Activated B cell treated with CpG ODN at 0.5 μM for 24 hours (primary cell): ENCODE measurements at regions not wholly inside any gene's neighbourhood (a gene's known extent, or its start where the extent isn't known, plus 50 kb on each side); places are given as distances from the start of the nearest gene placed in this dataset.

Experiments used
- ATAC-seq: fragments of 200-7000 bp; cut with Tn5 transposase; one replicate; pipeline ENCODE4 v1.10.0; 2021; ENCODE audit warnings: low read depth, mild to moderate bottlenecking, moderate library complexity
- CTCF ChIA-PET: fragments of 350-600 bp; sonication (Branson Sonifier 250); formaldehyde crosslinking; loops from one replicate; lab custom pipeline; 2021; ENCODE audit warnings: antibody characterized with exemption; lab: Charles Lee
- POLR2A ChIA-PET: fragments of 350-600 bp; sonication (Branson Sonifier 250); formaldehyde crosslinking; loops from one replicate; lab custom pipeline; 2021; ENCODE audit warnings: antibody characterized with exemption; lab: Charles Lee
- DNase-seq: peaks from one replicate; pipeline ENCODE4 v3.0.0; 2022
- H3K27ac Mint-ChIP-seq: one replicate; pipeline ENCODE4 v1.8.0; 2020; ENCODE audit warnings: mixed read lengths
- H3K27me3 Mint-ChIP-seq: one replicate; pipeline ENCODE4 v1.8.0; 2021; ENCODE audit warnings: mixed read lengths
- H3K36me3 Mint-ChIP-seq: one replicate; pipeline ENCODE4 v1.8.0; 2021; ENCODE audit warnings: low read depth, mixed read lengths
- H3K4me1 Mint-ChIP-seq: one replicate; pipeline ENCODE4 v1.8.0; 2021; ENCODE audit warnings: mixed read lengths
- H3K4me3 Mint-ChIP-seq: one replicate; pipeline ENCODE4 v1.8.0; 2020; ENCODE audit warnings: mild to moderate bottlenecking, mixed read lengths
- H3K9me3 Mint-ChIP-seq: one replicate; pipeline ENCODE4 v1.8.0; 2020; ENCODE audit warnings: mixed read lengths
- intact Hi-C: fragments of 100-400 bp; cut with micrococcal nuclease; formaldehyde crosslinking; loops from one replicate; pipeline ENCODE4 v1.15.1; 2024
- TF ChIP-seq, protein P1 (sequence below): fragments of 200-600 bp; IDR thresholded peaks from one replicate; pipeline ENCODE4 v1.8.0; 2022; ENCODE audit warnings: antibody characterized with exemption, mild to moderate bottlenecking

DNA sequence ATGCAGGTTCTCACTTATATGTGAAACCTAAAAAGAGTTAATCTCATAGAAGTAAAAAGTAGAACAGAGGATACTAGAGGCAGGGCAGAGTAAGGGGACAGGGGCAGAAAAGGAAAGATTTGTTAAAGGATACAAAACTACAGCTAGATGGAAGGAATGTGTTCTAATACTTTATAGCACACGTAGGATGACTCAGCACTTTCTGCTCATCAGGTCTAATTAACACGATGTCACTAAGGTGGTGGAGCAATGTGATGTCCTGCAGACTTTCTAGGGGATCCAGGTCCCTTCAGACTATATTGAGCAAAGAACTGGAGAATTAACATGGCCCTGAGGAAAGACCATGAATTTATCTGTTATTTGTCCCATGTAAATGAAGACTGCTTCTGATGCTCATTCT lies 80.8 kb upstream of the CMKLR1 start:
- Mint-ChIP-seq H3K27me3 (peaks cover 12% of the 10 kb centered on the region), H3K4me1 (no peaks in the 10 kb centered on the region), H3K27ac (no peak overlapping the region), H3K9me3 (no peaks in the 10 kb centered on the region), H3K4me3 (no peak overlapping the region), H3K36me3 (no peaks in the 10 kb centered on the region)
- POLR2A ChIA-PET: no interaction called here
- intact Hi-C loops: no loop called here
- no peak for DNase-seq
- ATAC-seq: no peak
- TF ChIP-seq, protein P1, sequence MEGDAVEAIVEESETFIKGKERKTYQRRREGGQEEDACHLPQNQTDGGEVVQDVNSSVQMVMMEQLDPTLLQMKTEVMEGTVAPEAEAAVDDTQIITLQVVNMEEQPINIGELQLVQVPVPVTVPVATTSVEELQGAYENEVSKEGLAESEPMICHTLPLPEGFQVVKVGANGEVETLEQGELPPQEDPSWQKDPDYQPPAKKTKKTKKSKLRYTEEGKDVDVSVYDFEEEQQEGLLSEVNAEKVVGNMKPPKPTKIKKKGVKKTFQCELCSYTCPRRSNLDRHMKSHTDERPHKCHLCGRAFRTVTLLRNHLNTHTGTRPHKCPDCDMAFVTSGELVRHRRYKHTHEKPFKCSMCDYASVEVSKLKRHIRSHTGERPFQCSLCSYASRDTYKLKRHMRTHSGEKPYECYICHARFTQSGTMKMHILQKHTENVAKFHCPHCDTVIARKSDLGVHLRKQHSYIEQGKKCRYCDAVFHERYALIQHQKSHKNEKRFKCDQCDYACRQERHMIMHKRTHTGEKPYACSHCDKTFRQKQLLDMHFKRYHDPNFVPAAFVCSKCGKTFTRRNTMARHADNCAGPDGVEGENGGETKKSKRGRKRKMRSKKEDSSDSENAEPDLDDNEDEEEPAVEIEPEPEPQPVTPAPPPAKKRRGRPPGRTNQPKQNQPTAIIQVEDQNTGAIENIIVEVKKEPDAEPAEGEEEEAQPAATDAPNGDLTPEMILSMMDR: no peak
- CTCF ChIA-PET: no interaction called here

DNA sequence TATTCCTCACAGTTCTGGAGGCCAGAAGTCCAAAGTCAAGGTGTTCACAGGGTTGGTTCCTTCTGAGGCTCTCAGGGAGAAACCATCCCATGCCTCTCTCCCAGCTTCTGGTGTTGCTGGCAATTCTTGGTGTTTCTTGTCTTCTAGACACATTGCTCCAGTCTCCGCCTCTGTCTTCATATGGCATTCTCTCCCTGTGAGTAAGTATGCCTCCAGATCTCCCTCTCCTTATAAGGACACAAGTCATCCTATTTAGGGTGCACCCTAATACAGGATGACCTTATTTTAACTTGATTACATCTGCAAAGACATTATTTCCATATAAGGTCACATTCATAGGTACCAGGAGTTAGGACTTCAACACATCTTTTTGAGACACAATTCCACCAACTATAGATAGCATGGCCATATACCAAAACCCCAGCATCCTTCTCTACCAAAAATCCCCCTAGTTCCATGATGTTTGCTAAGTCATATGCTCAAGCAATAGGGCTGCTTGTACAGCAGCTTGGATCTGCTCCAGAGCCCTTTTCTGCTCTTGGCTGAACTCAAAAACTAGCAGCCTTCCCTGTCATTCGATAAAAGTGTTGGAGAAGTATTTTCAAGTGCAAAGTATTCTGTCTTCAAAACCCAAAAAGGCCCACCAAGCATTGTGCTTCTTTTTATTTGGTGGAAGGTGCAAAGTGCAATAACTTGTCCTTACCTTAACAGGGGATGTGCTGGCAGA lies 79.2 kb upstream of the CMKLR1 start:
- no peak overlapping the region for H3K27ac Mint-ChIP-seq
- H3K27me3 Mint-ChIP-seq: peaks cover 6% of the 10 kb centered on the region

GRCh38 chr12:108414021-108414420 lies 74.9 kb upstream of the CMKLR1 start:
- POLR2A ChIA-PET: no interaction called here
- H3K36me3 Mint-ChIP-seq: no peaks in the 10 kb centered on the region
- peaks cover 8% of the 10 kb centered on the region for H3K27me3 Mint-ChIP-seq
- TF ChIP-seq, protein P1: no peak
- no peaks in the 10 kb centered on the region for H3K9me3 Mint-ChIP-seq
- DNase-seq (no peak), ATAC-seq (no peak)
- intact Hi-C loops: no loop called here
- CTCF ChIA-PET: no interaction called here
- no peaks in the 10 kb centered on the region for H3K4me1 Mint-ChIP-seq
- no peak overlapping the region for H3K27ac Mint-ChIP-seq
- no peak overlapping the region for H3K4me3 Mint-ChIP-seq

More for the DNA sequence above, 79.2 kb upstream of the CMKLR1 start:
- H3K9me3 Mint-ChIP-seq: no peaks in the 10 kb centered on the region
- H3K4me1 Mint-ChIP-seq: no peaks in the 10 kb centered on the region
- TF ChIP-seq, protein P1: no peak
- intact Hi-C loops: no loop called here
- ATAC-seq (no peak), DNase-seq (no peak)
- CTCF ChIA-PET: no interaction called here
- POLR2A ChIA-PET: no interaction called here
- no peak overlapping the region for H3K4me3 Mint-ChIP-seq
- H3K36me3 Mint-ChIP-seq: no peaks in the 10 kb centered on the region

GRCh38 chr12:108410689-108411088 lies 71.6 kb upstream of the CMKLR1 start:
- ATAC-seq (no peak), DNase-seq (no peak)
- Mint-ChIP-seq H3K27ac (no peak overlapping the region), H3K9me3 (peaks cover 7% of the 10 kb centered on the region), H3K27me3 (peaks cover 10% of the 10 kb centered on the region), H3K4me1 (no peaks in the 10 kb centered on the region), H3K36me3 (no peaks in the 10 kb centered on the region), H3K4me3 (no peak overlapping the region)
- intact Hi-C loops: no loop called here
- TF ChIP-seq, protein P1: no peak
- ChIA-PET CTCF (no interaction called here), POLR2A (no interaction called here)

- Mint-ChIP-seq H3K27me3 (peaks cover 7% of the 10 kb centered on the region), H3K36me3 (no peaks in the 10 kb centered on the region), H3K27ac (no peak overlapping the region), H3K4me3 (no peak overlapping the region), H3K9me3 (peaks cover 10% of the 10 kb centered on the region), H3K4me1 (no peaks in the 10 kb centered on the region)
- ATAC-seq: no peak
- no peak for DNase-seq
- ChIA-PET CTCF (no interaction called here), POLR2A (no interaction called here)
- intact Hi-C loops: no loop called here
- TF ChIP-seq, protein P1: no peak
Measured at GRCh38 chr12:108409481-108409880, 70.4 kb upstream of the CMKLR1 start.
